ENCODE measurements at regions not wholly inside any gene's neighbourhood (a gene's known extent, or its start where the extent isn't known, plus 50 kb on each side); places are given as distances from the start of the nearest gene placed in this dataset.

DNA sequence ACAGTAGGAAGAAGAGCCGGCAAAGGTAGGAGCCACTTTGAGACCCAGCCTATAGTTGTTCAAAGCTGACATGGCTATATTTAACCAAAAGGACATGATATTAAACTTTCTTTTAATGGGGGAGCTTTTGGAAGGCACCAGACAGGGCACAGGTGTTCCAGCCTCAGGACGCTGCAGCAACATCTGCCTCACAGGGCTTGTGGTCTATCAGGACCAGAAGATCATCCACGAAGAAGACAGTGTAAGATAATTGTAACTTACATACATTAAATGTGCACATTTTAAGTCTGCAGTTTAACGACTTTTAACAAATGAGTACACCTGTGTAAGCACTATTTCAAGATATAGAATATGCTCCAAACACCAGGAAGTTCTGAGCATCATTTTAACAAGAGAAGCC, 168.2 kb upstream of the PMEPA1 start:
- 85 to 90% (median 87%) methylated on average over 4 of the region's 4 CpGs for WGBS, 3 donors
- ATAC-seq (no peak), DNase-seq (no peak)
- H3K36me3 ChIP-seq (ENCODE audit: insufficient read depth in 1 of 2, low read depth in 1 of 2): no peaks in the 10 kb centered on the region
- intact Hi-C loops (cut with DNase I): no loop called here
- H3K27ac ChIP-seq: no peak overlapping the region
- no peak overlapping the region for H3K4me3 ChIP-seq
- no peaks in the 10 kb centered on the region for H3K9me3 ChIP-seq
- peaks cover 0 to 5% (median 0%) of the 10 kb centered on the region in 3 donors for H3K27me3 ChIP-seq (ENCODE audit: insufficient read depth in 3 of 3, low read length in 2 of 3)
- H3K4me1 ChIP-seq: no peaks in the 10 kb centered on the region
- TF ChIP-seq, protein P1, sequence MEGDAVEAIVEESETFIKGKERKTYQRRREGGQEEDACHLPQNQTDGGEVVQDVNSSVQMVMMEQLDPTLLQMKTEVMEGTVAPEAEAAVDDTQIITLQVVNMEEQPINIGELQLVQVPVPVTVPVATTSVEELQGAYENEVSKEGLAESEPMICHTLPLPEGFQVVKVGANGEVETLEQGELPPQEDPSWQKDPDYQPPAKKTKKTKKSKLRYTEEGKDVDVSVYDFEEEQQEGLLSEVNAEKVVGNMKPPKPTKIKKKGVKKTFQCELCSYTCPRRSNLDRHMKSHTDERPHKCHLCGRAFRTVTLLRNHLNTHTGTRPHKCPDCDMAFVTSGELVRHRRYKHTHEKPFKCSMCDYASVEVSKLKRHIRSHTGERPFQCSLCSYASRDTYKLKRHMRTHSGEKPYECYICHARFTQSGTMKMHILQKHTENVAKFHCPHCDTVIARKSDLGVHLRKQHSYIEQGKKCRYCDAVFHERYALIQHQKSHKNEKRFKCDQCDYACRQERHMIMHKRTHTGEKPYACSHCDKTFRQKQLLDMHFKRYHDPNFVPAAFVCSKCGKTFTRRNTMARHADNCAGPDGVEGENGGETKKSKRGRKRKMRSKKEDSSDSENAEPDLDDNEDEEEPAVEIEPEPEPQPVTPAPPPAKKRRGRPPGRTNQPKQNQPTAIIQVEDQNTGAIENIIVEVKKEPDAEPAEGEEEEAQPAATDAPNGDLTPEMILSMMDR (IDR thresholded peaks at IDR 0.05): no peak

DNA sequence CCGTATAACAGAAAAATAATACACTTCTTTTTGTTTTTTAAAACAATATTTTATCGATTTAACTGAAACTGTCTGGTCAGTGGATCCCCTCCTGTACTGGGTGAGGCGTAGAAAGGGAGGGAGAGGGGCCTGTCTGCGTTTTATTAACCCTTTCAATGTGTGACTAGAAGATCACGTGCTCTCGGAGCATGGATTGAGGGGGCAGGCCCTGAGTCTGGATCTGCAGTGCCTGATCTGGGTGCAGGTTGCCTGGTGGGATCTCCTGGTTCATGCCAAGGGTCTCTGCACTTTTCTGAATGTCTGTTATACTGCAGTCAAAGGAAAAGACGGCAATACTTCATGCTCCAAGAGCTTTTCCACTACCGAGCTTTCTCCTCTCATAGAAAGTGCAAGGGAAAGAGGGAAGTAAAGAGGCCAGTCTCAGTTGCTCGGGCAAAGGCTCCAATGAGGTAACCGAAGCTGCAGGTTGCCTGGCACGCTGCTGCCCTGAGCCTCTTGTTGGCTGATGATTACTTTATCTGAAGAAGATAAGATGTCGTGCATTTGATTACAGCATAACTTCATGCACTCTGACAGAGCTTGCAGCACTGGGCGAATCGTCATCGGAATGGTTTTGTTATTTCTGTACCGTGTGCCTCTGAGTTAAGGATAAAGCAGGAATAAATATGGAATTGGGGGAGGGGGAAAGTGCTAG, 167.5 kb upstream of the PMEPA1 start:
- TF ChIP-seq, protein P1 (IDR thresholded peaks at IDR 0.05): no peak
- Histone ChIP-seq H3K4me1 (no peaks in the 10 kb centered on the region), H3K27me3 (ENCODE audit: insufficient read depth in 3 of 3, low read length in 2 of 3) (peaks cover 0 to 5% (median 0%) of the 10 kb centered on the region in 3 donors), H3K4me3 (no peak overlapping the region), H3K36me3 (ENCODE audit: insufficient read depth in 1 of 2, low read depth in 1 of 2) (no peaks in the 10 kb centered on the region), H3K9me3 (no peaks in the 10 kb centered on the region), H3K27ac (no peak overlapping the region)
- intact Hi-C loops (cut with DNase I): no loop called here
- 84 to 90% (median 88%) methylated on average over 16 of the region's 16 CpGs for WGBS, 3 donors
- ATAC-seq (no peak), DNase-seq (no peak)

DNA sequence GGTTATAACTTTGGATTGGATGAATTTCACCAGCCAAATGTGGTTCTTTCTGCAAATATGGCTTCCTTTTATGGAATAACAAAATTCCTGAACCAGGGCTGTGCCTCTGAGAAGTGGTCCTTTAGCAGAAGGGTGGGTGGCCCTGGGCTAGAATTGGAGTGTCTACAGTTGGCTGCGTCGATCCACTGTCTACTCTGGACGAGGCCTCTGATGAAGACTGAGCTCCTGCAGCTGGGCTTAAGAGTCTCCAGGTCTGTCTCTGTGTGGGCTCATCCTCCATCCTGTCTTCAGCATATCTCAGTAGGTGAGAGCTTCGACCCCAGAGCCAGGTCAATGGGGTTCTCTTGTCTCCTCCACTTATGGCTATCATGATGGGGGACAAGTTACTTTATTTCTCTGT, 166.3 kb upstream of the PMEPA1 start:
- intact Hi-C loops (cut with DNase I): no loop called here
- DNase-seq (no peak), ATAC-seq (no peak)
- H3K36me3 ChIP-seq (ENCODE audit: insufficient read depth in 1 of 2, low read depth in 1 of 2): no peaks in the 10 kb centered on the region
- no peak overlapping the region for H3K4me3 ChIP-seq
- H3K9me3 ChIP-seq: no peaks in the 10 kb centered on the region
- no peaks in the 10 kb centered on the region for H3K4me1 ChIP-seq
- H3K27ac ChIP-seq: no peak overlapping the region
- WGBS, 3 donors: 88 to 97% (median 90%) methylated on average over 4 of the region's 4 CpGs
- H3K27me3 ChIP-seq (ENCODE audit: insufficient read depth in 3 of 3, low read length in 2 of 3): peaks cover 0 to 5% (median 0%) of the 10 kb centered on the region in 3 donors
- TF ChIP-seq, protein P1 (IDR thresholded peaks at IDR 0.05): no peak

DNA sequence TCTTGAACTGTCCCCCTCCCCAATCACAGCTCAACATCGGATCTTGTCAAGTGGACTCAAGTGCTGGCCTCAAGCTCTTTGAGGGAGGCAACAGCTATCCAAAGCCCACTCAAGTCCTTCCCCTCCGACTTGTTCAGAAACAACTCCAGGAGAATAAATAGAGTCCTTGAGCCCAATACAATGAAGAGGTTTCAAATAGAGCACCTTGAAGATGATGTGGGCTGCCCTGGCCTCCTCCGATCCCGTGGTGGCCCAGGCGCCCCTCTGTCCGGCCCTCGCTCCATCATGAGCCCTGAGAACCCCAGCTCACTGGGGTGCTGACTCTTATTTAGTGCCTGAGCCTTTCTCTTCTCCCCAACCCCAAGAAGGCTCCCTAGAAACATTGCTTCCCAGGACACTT, 164.3 kb upstream of the PMEPA1 start:
- ATAC-seq: no peak
- 97 to 99% (median 97%) methylated on average over 7 of the region's 7 CpGs for WGBS, 3 donors
- TF ChIP-seq, protein P1 (IDR thresholded peaks at IDR 0.05): no peak

More for the DNA sequence above, 164.3 kb upstream of the PMEPA1 start:
- Histone ChIP-seq H3K36me3 (ENCODE audit: insufficient read depth in 1 of 2, low read depth in 1 of 2) (no peaks in the 10 kb centered on the region), H3K9me3 (no peaks in the 10 kb centered on the region), H3K4me3 (no peak overlapping the region), H3K4me1 (no peaks in the 10 kb centered on the region), H3K27ac (no peak overlapping the region), H3K27me3 (ENCODE audit: insufficient read depth in 3 of 3, low read length in 2 of 3) (peaks cover 0 to 5% (median 0%) of the 10 kb centered on the region in 3 donors)
- DNase-seq: no peak
- intact Hi-C loops (cut with DNase I): no loop called here

All from psoas muscle (tissue), 7 donors.